NCI-H146 treated with DMSO at 0.1 percent for 48 hours (cell line): ENCODE measurements at regions not wholly inside any gene's neighbourhood (a gene's known extent, or its start where the extent isn't known, plus 50 kb on each side); places are given as distances from the start of the nearest gene placed in this dataset.
"Not testable (repeated sequence)": the region's sequence is repeated elsewhere in the genome, so short reads cannot be mapped to it uniquely, and the experiment has no call there.

Experiments used
- DNase-seq: peaks from one replicate; lab custom pipeline; 2025; ENCODE audit not compliant: unreplicated experiment; lab: John Stamatoyannopoulos, UW

GRCh38 chr6:105675715-105676397, 273.0 kb upstream of the PREP start:
- no peak for DNase-seq

GRCh38 chr6:105672856-105673538, 270.1 kb upstream of the PREP start:
- DNase-seq: not testable (repeated sequence)

- DNase-seq: no peak
Observed at GRCh38 chr6:105669232-105669631, 266.4 kb upstream of the PREP start.

- no peak for DNase-seq
Observed at GRCh38 chr6:105667056-105667455, 264.2 kb upstream of the PREP start.

- no peak for DNase-seq
Observed at GRCh38 chr6:105664931-105665330, 262.0 kb upstream of the PREP start.

- no peak for DNase-seq
Observed at GRCh38 chr6:105651969-105652368, 249.1 kb upstream of the PREP start.

GRCh38 chr6:105650347-105650746, 247.5 kb upstream of the PREP start:
- DNase-seq: no peak

GRCh38 chr6:105649192-105649591, 246.3 kb upstream of the PREP start:
- no peak for DNase-seq

- DNase-seq: no peak
Observed at GRCh38 chr6:105648276-105648675, 245.4 kb upstream of the PREP start.

GRCh38 chr6:105646391-105646867, 243.5 kb upstream of the PREP start:
- DNase-seq: no peak

- DNase-seq: no peak
Observed at GRCh38 chr6:105645958-105646357, 243.1 kb upstream of the PREP start.

- no peak for DNase-seq
Observed at GRCh38 chr6:105645156-105645555, 242.3 kb upstream of the PREP start.

- no peak for DNase-seq
Observed at GRCh38 chr6:105644691-105645090, 241.8 kb upstream of the PREP start.

- no peak for DNase-seq
Observed at GRCh38 chr6:105644073-105644489, 241.2 kb upstream of the PREP start.

- no peak for DNase-seq
Observed at GRCh38 chr6:105642708-105643107, 239.8 kb upstream of the PREP start.

- DNase-seq: no peak
Observed at GRCh38 chr6:105641504-105641903, 238.6 kb upstream of the PREP start.

GRCh38 chr6:105639124-105639523, 236.2 kb upstream of the PREP start:
- no peak for DNase-seq

GRCh38 chr6:105633814-105634213, 230.9 kb upstream of the PREP start:
- DNase-seq: no peak

- DNase-seq: no peak
Observed at GRCh38 chr6:105628156-105628860, 225.4 kb upstream of the PREP start.

- no peak for DNase-seq
Observed at GRCh38 chr6:105626295-105627158, 223.6 kb upstream of the PREP start.

- DNase-seq: no peak
Observed at GRCh38 chr6:105624021-105624420, 221.1 kb upstream of the PREP start.
